GM21576 (cell line): ENCODE measurements at regions not wholly inside any gene's neighbourhood (a gene's known extent, or its start where the extent isn't known, plus 50 kb on each side); places are given as distances from the start of the nearest gene placed in this dataset.
"Not testable (repeated sequence)": the region's sequence is repeated elsewhere in the genome, so short reads cannot be mapped to it uniquely, and the experiment has no call there.

Experiments
- ATAC-seq: cut with Tn5 transposase; IDR thresholded peaks from one replicate; pipeline ENCODE4 v1.9.1; 2021; ENCODE audit warnings: mild to moderate bottlenecking, moderate library complexity; ENCODE audit not compliant: unreplicated experiment

DNA sequence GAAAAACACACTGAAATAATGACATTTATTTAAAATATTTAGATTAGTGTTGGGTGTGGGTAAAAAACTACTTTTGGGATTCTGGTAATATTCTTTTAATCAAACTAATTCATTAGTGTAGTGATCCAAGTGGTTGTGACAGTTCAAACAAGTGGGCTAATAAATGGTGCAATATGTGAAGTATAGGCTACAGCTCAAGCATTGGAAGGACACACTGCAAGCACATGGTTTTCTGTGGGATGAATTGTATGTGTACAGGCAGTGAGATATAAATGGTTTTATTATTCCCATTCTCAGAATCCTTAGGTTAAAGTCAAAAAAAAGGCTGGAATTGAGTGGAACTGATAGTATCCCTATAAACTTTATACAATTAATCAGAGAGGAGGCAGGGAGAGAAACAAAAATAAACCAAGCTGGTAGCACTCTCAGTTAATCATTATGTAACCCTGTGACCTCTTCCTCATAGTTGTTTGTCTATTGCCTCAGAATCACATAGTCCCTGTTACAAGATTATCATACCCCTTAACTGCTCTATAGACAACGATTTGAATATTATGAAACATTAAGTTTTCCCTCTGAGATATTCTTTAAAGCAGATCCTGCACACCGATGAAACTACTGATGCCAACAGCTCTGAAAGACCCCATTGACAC, 1755.4 kb upstream of the ACO1 start:
- no peak for ATAC-seq

DNA sequence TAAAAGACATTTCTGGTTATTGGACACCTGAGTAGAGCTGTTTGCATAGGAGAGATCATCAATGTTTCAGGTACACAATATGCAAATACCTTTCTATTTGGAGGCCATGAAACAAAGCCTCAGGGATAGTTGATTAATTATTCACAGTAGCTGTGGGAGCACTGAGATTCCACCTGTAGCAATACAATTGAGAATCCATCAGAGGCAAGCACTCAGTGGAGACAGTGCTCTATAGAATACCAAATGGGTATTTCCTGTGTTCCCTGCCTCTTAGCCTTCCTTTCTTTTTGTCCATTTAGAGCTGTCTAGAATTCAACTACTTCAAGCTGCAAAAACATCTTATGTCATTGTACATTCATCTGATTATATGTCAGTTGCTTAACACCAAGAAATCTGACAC, 1754.0 kb upstream of the ACO1 start:
- ATAC-seq: no peak

DNA sequence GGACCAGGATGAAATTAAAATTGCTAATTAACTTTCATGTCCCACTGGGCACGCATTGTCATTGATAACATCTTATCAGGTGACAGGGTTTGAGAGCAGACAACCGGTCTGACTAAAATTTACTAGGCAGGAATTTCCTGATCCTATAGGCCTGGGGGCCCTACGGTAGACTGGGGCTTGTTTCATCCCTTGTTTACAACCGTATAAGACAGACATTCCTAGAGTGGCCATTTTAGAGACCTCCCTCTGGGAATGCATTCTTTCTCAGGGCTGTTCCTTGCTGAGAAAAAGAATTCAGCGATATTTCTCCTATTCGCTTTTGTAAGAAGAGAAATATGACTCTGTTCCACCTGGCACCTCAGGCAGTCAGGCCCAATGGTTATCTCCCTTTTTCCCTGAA, 1737.8 kb upstream of the ACO1 start:
- ATAC-seq: not testable (repeated sequence)

DNA sequence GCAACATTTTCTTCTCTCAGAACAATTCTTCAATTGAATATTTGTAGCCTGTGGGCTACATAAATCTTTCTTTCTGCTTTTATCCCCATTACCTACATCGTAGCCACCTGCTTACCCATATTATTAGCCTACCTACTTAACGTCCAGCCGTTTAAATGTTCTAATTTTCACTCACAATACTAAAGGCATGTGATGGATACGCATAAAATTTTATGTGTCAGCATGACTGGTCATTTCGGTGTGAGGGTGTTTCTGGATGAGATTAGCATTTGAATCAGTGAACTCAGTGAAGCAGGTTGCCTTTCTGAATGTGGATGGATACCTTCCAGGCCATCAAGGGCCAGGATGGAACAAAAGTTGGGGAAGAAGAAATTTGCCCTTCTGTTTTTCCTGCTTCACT, 1722.5 kb upstream of the ACO1 start:
- ATAC-seq: no peak

DNA sequence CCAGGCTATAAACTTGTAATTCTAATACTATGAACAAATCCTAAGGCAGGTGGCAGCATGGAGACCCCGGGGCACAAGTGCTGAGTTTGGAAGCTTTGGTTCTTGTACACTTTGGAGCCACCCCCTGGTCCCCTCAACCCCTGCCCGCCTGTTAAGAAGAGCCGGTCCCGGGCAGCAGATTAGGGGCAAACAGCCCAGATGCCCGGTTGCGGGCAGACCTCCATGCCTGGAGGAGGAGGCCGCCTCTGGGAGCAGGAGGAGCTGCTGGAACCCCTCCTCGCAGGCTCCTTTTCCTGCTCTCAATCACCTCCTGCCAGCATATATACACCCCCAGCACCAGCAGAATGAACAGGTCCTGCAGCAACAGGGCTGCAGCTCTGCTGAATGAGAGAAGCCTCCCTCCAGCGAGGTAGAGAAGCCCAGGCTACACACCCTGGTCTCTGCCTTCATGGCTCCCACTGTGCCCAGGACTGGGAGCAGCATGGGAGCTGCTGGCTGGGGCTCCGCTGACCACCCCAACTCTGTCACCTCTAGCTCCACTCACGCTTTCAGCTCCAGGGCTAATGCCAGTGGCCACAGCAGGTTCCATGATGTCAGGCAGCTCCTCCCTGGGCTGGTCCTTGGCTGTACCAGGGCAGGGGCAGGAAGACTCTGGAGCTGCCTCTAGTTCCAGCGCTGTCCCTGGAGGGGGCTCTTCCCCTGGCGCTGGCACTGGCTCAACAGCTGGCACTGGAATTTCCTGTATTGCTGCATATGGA, 1713.5 kb upstream of the ACO1 start:
- ATAC-seq: no peak

DNA sequence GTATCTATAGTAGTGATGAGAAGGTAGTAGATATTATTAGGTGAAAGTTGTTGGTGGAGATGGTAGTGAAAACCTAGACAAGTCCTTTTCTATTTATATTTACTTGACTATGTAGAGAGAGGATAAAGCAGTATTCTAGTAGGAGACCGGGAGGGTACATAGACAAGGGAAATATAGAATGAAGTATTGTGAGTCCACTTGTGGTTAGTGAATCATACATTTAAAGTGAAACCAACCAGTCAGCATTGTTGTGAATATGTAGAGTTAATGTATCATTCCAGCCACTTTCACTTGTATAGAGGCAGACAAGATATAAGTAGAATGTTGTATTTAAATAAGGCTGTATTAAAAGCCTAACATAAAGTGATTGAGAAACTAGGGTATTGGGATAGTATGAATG, 1711.3 kb upstream of the ACO1 start:
- no peak for ATAC-seq

DNA sequence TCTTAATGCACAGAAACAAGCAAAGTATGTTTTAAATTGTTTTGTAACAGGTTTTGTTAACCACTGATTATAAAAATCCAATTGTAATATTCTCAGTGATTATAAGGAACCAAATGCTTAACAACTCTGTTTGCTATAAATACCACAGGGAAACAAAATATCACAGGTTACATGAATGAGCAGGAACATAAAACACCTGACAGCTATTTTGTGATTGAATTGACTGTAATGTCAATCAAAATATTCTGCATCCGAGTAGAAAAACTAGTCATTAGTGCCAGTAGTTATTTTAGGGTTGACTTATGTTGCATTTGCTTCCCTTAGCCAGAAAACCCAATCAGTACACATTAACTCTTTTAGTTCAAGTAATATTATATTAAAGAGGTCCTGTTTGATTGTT, 1707.8 kb upstream of the ACO1 start:
- ATAC-seq: no peak

DNA sequence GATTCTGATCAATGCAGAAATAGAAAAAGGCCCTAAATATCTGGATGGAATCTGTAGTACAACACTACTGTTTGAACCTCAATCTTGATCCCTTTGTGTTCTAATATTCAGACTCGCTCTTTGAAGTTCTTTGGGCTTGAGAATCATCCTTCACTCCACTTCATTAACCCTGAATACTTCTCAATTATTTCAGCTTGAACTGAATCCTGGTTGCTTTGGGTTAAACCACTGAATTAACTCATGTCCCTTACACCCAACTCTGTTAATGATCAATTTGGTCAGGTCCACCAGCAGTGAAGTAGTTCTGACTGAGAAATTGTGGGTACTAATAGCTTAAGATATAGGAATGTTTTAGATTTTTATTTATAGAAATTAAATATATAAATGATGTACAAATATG, 1707.2 kb upstream of the ACO1 start:
- ATAC-seq: no peak

DNA sequence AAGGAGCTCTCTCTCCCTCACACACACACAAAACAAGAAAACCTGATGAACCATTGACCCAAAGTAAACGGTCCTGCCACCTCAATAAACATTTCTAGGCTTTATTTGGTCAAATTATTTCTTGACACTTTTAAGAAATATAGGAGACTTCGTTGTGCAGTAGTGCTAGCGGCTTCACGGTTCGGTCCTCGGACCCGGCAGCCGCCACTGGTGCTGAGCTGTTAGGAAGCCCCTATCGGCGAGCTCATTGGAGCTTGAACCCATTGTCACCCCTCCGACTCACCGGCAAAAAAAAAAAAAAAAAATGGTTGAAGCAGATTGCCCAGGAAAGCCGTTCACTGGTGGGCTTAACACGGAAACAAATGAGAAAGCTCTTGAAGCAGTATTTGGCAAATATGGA, 1695.6 kb upstream of the ACO1 start:
- no peak for ATAC-seq

DNA sequence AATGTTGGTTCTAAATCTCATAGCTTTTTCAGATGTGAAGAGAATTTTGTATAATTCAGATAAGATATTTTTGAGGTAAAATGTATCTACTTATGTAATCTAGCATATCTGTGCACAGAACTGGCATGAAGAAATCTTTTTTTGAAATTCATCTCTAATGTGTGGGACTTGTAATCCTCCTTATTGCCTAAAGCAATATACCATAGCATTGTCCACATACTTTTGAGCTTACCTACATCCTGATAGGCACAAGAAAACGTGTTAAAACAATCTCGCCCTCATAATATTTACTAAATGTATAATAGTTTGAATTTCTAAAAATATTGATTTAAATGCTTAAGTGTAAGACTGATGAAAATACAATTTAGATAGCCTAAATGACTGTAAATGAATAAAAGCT, 1686.5 kb upstream of the ACO1 start:
- ATAC-seq: no peak

DNA sequence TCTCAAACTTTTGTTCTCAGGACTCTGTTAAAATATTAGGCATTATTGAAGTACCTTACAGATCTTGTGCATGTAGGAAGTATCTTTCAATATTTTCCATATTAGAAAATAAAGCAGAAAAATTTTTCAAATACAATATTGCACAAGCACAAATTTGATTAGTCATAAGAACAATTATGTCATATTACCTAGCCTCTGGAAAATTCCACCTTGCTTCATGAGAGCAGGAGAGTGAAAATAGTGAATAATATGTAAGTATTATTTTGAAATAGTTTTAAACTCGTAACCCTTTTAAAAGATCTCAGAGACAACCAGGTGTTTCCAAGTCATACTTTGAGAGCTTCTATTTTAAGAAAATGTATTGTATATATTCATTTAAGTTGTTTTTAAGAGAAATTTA, 1672.9 kb upstream of the ACO1 start:
- no peak for ATAC-seq

DNA sequence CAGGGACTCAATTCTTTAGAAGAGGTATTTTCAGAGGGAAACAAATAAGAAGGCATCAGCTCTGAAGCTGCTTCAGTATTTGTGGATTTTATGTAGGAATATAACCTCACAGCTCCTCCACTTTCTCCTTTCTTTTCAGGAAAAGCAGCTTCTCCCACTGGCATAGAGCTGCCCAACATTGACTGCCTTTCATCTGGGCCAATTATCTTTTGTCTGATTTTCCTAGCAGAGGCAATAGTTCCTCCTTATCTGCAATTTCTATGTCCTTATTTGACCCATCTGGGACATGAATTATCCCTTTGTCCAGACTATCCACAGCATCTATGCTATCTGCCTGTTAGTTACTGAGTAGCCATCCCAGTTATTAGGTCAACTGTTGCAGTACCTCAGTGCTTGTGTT, 1671.2 kb upstream of the ACO1 start:
- ATAC-seq: no peak

DNA sequence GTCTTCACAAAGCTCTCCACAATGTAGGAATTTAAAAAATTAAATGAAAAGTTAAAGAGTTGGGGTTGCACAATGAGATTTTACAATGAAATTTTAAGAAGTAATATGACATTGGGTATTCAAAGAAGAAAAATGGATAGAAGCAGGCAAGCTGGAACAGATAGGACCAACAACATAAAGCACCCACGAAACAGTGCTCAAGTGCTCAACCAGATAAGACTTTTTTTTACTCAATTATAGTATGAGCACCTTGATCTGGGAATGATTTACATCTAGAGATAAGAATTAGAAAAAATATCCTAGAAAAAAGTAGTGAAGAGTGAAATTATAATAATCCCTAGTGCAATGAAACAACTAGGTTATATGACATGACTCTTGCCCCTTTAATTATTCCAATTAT, 1670.1 kb upstream of the ACO1 start:
- ATAC-seq: no peak

DNA sequence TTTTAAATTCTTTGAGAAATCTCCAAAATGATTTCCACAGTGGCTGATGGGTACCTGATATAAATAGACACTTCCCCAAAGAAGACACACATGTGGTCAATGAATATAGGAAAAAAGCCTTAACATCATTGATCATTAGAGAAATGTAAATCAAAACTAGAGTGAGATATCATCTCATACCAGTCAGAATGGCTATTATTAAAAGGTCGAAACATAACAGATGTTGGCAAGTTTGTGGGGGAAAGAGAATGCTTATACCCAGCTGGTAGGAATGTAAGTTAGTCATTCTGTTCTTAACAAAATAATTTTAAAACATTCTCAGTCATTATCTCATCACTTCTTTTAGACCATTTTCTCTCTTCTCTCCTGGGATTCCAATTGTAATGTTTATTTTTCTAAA, 1666.0 kb upstream of the ACO1 start:
- ATAC-seq: no peak

DNA sequence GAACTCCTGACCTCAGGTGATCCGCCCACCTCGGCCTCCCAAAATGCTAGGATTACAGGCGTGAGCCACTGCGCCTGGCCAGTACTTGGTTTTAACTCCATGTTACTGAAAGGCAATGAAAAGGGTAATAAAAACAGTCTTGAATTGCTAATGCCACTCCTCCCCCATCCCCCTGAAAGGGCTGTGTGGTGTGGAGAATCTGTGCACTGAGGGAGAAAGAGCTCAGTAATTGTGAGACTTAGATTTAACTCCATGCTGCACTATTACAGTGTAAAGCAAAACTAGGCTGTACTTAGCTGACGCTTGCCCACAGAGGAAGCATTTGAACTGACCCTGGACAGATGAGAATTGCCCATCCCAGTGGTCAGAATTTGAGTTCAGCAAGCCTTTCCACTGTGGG, 1662.4 kb upstream of the ACO1 start:
- ATAC-seq: no peak

DNA sequence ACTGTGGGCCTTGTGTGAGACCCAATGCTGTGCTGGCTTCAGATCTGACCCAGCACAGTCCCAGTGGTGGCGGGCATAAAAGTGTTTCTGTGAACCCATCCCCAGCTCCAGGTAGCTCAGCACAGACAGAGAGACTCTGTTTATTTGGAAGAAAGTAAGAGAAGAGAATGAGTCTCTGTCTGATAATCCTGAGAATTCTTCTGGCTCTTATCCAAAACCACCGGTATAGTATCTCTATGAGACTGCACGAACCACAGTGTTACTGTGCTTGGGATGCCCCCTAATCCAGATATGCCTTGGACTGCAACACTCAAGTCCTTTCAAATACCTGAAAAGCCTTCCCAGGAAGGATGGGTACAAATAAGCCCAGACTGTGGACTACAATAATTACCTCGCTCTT, 1660.8 kb upstream of the ACO1 start:
- no peak for ATAC-seq

DNA sequence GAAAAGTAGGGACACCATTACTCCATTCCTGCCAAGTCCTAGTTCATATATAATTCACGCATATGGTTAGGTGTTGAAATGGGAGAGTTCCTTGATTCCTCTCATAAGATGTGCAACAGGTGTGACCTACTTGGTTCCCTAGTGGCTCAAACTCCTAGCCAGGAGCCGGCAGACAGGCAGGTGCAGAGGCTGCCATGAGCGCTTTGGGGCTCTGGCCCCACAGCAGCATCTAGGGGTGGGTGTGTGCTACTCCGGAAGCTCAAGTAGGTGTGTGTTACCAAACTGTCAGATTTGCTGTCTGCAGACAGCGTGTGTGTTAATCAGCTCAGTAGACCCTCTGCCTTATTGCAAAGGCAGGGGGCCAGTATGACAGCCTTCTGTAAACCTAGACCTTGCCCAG, 1652.4 kb upstream of the ACO1 start:
- no peak for ATAC-seq

DNA sequence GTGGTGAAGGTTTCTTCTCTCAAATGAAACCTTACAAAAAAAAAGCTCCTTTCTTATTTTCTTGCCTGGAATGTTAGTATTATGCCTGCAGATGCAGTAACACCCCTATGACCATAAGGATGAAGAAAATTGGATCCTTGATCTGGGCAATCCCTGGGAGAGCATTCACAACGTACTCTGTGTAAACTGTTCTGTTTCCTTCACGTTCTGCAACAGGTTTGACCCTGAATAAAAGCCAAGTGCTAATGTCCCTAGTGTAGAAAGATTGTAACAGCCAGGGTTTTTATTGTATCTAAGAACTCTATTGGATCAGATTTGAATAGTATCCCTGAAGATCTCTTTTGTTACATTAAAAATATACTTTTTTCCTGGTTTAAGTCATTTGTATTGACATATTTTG, 1639.6 kb upstream of the ACO1 start:
- no peak for ATAC-seq

DNA sequence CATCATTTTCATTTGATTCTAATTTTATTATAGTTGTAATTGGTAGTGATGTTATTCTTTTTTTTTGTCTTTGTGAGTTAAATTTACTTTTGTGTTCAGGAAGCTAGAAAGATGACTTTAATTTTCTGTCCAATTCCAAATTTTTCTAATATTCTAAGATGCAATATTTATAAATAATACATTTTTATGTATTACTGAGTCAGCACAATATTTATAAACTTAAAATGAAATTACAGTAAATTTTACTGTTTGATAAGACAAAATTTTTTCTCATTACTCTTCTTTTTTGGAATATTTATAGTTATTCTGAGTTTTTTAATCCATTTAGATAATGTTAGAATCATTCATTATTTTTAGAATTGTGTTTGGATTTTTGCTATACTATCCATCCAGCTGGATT, 1637.9 kb upstream of the ACO1 start:
- no peak for ATAC-seq

DNA sequence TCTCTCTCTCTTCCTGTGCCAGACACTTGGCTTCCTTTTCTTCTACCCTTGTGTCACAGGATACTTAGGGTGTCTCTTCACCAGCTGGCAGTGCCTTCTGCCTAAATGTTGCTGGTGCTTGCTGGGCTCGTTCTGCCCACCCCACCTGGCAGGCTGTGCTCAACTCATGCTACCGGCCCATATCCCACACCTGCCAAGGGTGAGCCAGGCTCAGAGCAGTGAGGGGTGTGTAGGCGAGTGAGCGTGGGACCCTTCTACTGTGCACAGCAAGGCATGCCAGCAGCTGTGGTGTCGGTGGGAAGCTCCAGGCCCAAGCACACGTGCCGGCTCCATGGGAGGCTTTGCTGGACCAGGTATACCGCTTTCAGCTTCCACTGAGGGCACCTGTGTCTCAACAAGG, 1626.7 kb upstream of the ACO1 start:
- ATAC-seq: no peak

DNA sequence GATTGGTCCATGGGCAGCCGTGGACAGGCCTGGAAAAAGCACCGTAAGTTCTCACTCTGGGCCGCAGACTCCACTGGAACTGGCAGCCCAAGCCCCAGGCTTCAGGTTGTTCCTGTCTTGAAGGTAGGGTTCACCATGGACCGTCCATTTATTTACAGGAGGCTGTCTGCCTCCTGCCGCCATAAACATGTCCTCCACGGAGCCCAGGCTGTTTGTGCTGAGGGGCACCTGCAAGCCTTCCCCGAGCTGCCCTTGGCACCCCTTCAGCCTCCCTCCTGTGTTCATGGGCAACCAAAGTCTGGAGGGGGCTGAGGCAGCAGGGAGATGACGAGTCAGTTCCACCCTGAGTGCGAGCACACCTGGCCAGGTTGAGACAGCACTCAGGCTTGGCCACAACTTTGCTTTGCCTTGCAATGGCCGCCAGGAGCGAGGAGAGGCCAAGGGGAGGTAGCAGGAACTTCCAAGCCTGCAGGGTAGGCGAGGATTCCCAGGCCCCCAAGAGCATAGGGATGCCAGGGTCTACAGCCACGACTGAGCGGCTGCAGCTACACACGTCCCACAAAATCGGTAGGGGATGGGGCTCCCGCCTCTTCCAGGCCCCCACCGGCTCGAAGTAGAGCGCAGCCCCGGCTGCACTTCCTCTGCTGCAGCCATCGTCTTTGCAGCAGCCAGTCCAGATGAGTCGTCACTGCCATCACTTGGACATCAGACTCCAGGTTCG, 1625.6 kb upstream of the ACO1 start:
- no peak for ATAC-seq

DNA sequence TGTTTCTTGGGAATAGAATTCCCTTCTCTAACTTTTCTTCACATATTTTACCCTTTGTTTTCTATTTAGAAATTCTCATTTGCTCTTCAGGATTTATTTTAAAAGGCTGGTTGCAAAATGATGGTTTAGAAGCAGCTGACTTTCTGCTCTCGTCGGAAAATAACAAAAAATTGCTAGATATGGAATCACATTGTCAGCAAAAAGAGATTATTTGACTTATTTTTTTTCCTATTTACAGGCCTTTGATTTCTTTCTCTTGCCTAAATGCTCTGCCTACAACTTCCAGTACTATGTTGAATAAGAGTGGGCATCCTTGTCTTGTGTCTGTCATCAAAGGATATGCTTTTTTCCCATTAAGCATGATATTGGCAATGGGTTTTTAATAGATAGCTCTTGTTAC, 1619.1 kb upstream of the ACO1 start:
- no peak for ATAC-seq
